Heart left ventricle (tissue), 16 donors: ENCODE measurements at regions not wholly inside any gene's neighbourhood (a gene's known extent, or its start where the extent isn't known, plus 50 kb on each side); places are given as distances from the start of the nearest gene placed in this dataset.

Source experiments
- ATAC-seq, 4 donors: fragments of 200-7000 bp; cut with Tn5 transposase; one replicate each; pipeline ENCODE4 v1.9.1; 2020 to 2022; ENCODE audit warnings: moderate library complexity in 4 of 4, mild to moderate bottlenecking in 3 of 4, moderate number of reproducible peaks in 1 of 4
- DNase-seq, 5 donors: peaks; one replicate each; pipeline ENCODE4 v3.0.0-alpha.2; 2020
- H3K27ac ChIP-seq, 12 donors: fragments of 200-600 bp; sonication (generic) in 4 of 12; one replicate each; pipeline versions ENCODE4 v1.5.0 to v1.8.0; 2016 to 2022; ENCODE audit warnings: mild to moderate bottlenecking in 2 of 12
- H3K27me3 ChIP-seq, 9 donors: fragments of 200-600 bp; sonication (generic) in 2 of 9; one replicate each; pipeline versions ENCODE4 v1.5.1 to v1.8.0; 2016 to 2022; ENCODE audit warnings: mild to moderate bottlenecking in 3 of 9
- H3K36me3 ChIP-seq, 9 donors: fragments of 200-600 bp; sonication (generic) in 2 of 9; one replicate each; pipeline versions ENCODE4 v1.5.0 to v1.8.0; 2018 to 2022; ENCODE audit warnings: mild to moderate bottlenecking in 2 of 9
- H3K4me1 ChIP-seq, 12 donors: fragments of 200-600 bp; sonication (generic) in 4 of 12; one replicate each; pipeline versions ENCODE4 v1.5.0 to v1.8.0; 2016 to 2022; ENCODE audit warnings: mild to moderate bottlenecking in 3 of 12
- H3K4me3 ChIP-seq, 12 donors: fragments of 200-600 bp; sonication (generic) in 4 of 12; one replicate each; pipeline versions ENCODE4 v1.5.0 to v1.8.0; 2017 to 2022; ENCODE audit warnings: mild to moderate bottlenecking in 9 of 12, moderate library complexity in 4 of 12
- H3K9me3 ChIP-seq, 12 donors: fragments of 200-600 bp; sonication (generic) in 4 of 12; one replicate each; pipeline versions ENCODE4 v1.5.0 to v1.8.0; 2016 to 2022; ENCODE audit warnings: mild to moderate bottlenecking in 1 of 12
- POLR2A ChIP-seq, 2 donors: fragments of 450-650 bp; IDR thresholded peaks; one replicate each; pipeline ENCODE4 v1.6.1; 2017; ENCODE audit warnings: antibody characterized with exemption in 2 of 2, mild to moderate bottlenecking in 2 of 2, moderate library complexity in 2 of 2
- WGBS, 4 donors: extraction: QIAGEN DNeasy Blood & Tissue Kit in 2 of 4; methylation state at CpG; one replicate each; pipeline versions ENCODE4 v1.1.5 to v1.1.7; 2013 to 2018; 5-methylcytosine and 5-hydroxymethylcytosine counted together
- intact Hi-C, 10 donors: fragments of 100-400 bp; cut with DNase I; formaldehyde crosslinking; loops; one replicate each; pipeline versions ENCODE4 v1.11.1 to v1.14.2; 2022
- TF ChIP-seq, protein P1 (sequence below), 12 donors: fragments of 200-600 bp; sonication (generic) in 4 of 12; IDR thresholded peaks; one replicate each; pipeline versions ENCODE4 v1.5.0 to v1.8.0; 2018 to 2022; ENCODE audit warnings: antibody characterized with exemption in 12 of 12, mild to moderate bottlenecking in 5 of 12
- donor health status: ischemic (EF 13 %, LVEDD 7.1; RV severe dilation, severe dysfunction).
- donor health status: healthy with polysubstance abuse.
- donor health status: DM: no; HTN: yes; CAD: no.
- donor health status: DM: no; HTN: no; CAD: no.
- donor health status: ischemic (EF 25% LVEDD 6.9; RV normal size, moderate dysfunction).
- donor health status: ischemic (EF 25% LVEDD 5.7; RV mildly dilated, moderate dysfunction).
- donor health status: healthy.
- donor health status: DM: yes; HTN: yes; CAD: no.
- donor health status: ischemic (EF 35%, LVEDD 5.7; RV mildly dilated, moderate dysfunction).
- donor health status: nonischemic (EF 11% LVEDD 7.7; RV severe dilation, severe dysfunction).
- donor health status: DM: yes; HTN: yes; CAD: no.
- donor health status: PGD.
- donor health status: ischemic (EF 29% LVEDD 5.4; RV normal size, mild dysfunction).
- donor health status: nonischemic (EF 23%, LVEDD 6.1; RV moderate dilation, normal function).

DNA sequence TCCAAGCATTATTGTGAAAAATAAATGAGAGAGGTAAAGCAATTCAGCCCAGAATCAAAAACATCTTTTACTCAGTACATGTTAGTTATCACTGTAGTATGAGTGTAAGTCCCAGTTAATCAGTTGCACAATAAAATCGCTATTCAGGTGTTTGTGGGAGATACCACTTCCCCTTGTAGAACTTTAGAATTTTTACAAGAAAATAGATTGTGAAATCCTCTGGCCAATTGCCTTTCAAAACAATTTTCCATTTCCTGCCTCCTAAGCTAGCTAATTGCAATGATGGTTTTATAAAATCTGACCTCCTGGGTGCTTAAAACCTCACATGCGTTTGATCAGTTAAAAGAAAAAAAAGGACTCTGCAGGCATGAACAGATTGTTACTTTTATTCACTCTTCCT, 332.5 kb downstream of the PID1 start:
- no peaks in the 10 kb centered on the region for H3K27me3 ChIP-seq
- ATAC-seq (no peak), DNase-seq (no peak)
- no peaks in the 10 kb centered on the region for H3K4me1 ChIP-seq
- H3K9me3 ChIP-seq, result peaks cover 0 to 22% (median 5%) of the 10 kb centered on the region in 12 donors
- intact Hi-C loops, result no loop called here
- TF ChIP-seq POLR2A (IDR thresholded peaks at IDR 0.05), result no peak
- TF ChIP-seq, protein P1, sequence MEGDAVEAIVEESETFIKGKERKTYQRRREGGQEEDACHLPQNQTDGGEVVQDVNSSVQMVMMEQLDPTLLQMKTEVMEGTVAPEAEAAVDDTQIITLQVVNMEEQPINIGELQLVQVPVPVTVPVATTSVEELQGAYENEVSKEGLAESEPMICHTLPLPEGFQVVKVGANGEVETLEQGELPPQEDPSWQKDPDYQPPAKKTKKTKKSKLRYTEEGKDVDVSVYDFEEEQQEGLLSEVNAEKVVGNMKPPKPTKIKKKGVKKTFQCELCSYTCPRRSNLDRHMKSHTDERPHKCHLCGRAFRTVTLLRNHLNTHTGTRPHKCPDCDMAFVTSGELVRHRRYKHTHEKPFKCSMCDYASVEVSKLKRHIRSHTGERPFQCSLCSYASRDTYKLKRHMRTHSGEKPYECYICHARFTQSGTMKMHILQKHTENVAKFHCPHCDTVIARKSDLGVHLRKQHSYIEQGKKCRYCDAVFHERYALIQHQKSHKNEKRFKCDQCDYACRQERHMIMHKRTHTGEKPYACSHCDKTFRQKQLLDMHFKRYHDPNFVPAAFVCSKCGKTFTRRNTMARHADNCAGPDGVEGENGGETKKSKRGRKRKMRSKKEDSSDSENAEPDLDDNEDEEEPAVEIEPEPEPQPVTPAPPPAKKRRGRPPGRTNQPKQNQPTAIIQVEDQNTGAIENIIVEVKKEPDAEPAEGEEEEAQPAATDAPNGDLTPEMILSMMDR (IDR thresholded peaks at IDR 0.05), result no peak
- no peak overlapping the region for H3K27ac ChIP-seq
- no peak overlapping the region for H3K4me3 ChIP-seq
- WGBS, 4 donors, result 46 to 67% (median 64%) methylated on average over 2 of the region's 2 CpGs
- no peaks in the 10 kb centered on the region for H3K36me3 ChIP-seq

GRCh38 chr2:228927028-228928010, 343.8 kb downstream of the PID1 start:
- peaks cover 0 to 18% (median 0%) of the 10 kb centered on the region in 12 donors for H3K9me3 ChIP-seq
- no peak for TF ChIP-seq POLR2A (IDR thresholded peaks at IDR 0.05)
- TF ChIP-seq, protein P1 (IDR thresholded peaks at IDR 0.05), result no peak
- 54 to 65% (median 61%) methylated on average over 3 of the region's 3 CpGs for WGBS, 4 donors
- H3K36me3 ChIP-seq, result no peaks in the 10 kb centered on the region
- no peak for ATAC-seq
- no peak overlapping the region for H3K4me3 ChIP-seq
- no peaks in the 10 kb centered on the region for H3K27me3 ChIP-seq
- intact Hi-C loops, result no loop called here
- H3K27ac ChIP-seq, result no peak overlapping the region
- DNase-seq, result no peak
- no peaks in the 10 kb centered on the region for H3K4me1 ChIP-seq

GRCh38 chr2:228919808-228920207, 351.3 kb downstream of the PID1 start:
- no peaks in the 10 kb centered on the region for H3K27me3 ChIP-seq
- no peak overlapping the region for H3K27ac ChIP-seq
- 87 to 93% (median 90%) methylated on average over 4 of the region's 4 CpGs for WGBS, 4 donors
- no peaks in the 10 kb centered on the region for H3K36me3 ChIP-seq
- TF ChIP-seq, protein P1 (IDR thresholded peaks at IDR 0.05), result no peak
- no peak for TF ChIP-seq POLR2A (IDR thresholded peaks at IDR 0.05)
- no peaks in the 10 kb centered on the region for H3K9me3 ChIP-seq
- DNase-seq, result no peak
- peaks cover 0 to 3% (median 0%) of the 10 kb centered on the region in 12 donors for H3K4me1 ChIP-seq
- intact Hi-C loops, result no loop called here
- H3K4me3 ChIP-seq, result no peak overlapping the region
- no peak for ATAC-seq

DNA sequence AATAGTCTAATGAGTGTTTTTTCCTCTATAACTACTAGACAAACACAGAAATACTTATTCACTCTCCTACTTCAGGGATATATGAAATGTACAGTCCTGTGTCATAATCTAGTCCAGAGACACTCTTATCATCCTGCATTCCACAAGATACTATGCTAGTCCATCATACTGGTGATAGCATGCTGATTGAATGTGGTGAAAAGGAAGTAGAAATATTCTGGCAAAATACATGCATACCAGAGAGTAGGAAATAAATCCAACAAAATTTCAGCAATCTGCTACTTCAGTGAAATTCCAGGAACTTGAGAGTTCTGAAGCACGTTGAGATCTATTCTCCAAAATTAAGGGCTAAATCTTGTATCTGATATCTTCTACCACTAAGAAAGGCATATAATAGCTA, 353.9 kb downstream of the PID1 start:
- peaks cover 0 to 3% (median 0%) of the 10 kb centered on the region in 12 donors for H3K4me1 ChIP-seq
- no peaks in the 10 kb centered on the region for H3K36me3 ChIP-seq
- intact Hi-C loops, result no loop called here
- H3K4me3 ChIP-seq, result no peak overlapping the region
- peak in 3 of 4 donors; percentile 50 to 56 (median 51) for ATAC-seq
- DNase-seq, result no peak
- H3K9me3 ChIP-seq, result no peaks in the 10 kb centered on the region
- no peaks in the 10 kb centered on the region for H3K27me3 ChIP-seq
- no peak for TF ChIP-seq POLR2A (IDR thresholded peaks at IDR 0.05)
- TF ChIP-seq, protein P1 (IDR thresholded peaks at IDR 0.05), result no peak
- H3K27ac ChIP-seq, result peak overlapping the region in 1 of 12 donors; percentile 35
- 34 to 60% (median 47%) methylated on average over 1 of the region's 1 CpG for WGBS, 4 donors
